Choroid plexus epithelial cell (primary cell): ENCODE measurements at regions not wholly inside any gene's neighbourhood (a gene's known extent, or its start where the extent isn't known, plus 50 kb on each side); places are given as distances from the start of the nearest gene placed in this dataset.

Source experiments
- DNase-seq: peaks from one replicate; pipeline ENCODE4 v3.0.0-alpha.2; 2010; ENCODE audit warnings: low read depth
- H3K4me3 ChIP-seq: 2 replicates; pipeline ENCODE4 v1.5.1; 2011; ENCODE audit warnings: low read depth, mild to moderate bottlenecking, control low read depth, low read length, moderate library complexity
- TF ChIP-seq, protein P1 (sequence below): conservative IDR thresholded peaks from 2 replicates; pipeline ENCODE4 v1.5.1; 2011; ENCODE audit warnings: low read depth, mild to moderate bottlenecking, control low read depth, inconsistent platforms, low read length, moderate library complexity

DNA sequence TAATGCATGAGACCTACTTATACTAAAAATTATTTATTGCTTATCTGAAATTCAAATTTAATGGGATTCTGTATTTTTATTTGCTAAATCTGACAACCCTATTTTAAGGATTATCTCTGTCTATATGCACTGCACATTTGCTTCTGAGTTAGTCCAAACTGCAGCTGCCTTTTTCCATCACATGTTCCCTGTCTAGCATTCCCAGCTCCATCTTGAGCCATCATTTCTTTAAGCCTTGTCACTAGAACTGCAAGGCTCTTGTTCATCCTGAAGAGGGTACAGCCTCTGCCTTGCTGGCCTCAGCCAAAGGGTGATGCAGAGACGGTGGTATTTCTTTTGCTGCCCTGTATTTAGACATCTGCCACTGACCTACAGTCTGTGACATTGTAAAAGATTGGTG is 125.8 kb upstream of the STT3B start:
- no peak for DNase-seq
- H3K4me3 ChIP-seq: no peak overlapping the region
- TF ChIP-seq, protein P1, sequence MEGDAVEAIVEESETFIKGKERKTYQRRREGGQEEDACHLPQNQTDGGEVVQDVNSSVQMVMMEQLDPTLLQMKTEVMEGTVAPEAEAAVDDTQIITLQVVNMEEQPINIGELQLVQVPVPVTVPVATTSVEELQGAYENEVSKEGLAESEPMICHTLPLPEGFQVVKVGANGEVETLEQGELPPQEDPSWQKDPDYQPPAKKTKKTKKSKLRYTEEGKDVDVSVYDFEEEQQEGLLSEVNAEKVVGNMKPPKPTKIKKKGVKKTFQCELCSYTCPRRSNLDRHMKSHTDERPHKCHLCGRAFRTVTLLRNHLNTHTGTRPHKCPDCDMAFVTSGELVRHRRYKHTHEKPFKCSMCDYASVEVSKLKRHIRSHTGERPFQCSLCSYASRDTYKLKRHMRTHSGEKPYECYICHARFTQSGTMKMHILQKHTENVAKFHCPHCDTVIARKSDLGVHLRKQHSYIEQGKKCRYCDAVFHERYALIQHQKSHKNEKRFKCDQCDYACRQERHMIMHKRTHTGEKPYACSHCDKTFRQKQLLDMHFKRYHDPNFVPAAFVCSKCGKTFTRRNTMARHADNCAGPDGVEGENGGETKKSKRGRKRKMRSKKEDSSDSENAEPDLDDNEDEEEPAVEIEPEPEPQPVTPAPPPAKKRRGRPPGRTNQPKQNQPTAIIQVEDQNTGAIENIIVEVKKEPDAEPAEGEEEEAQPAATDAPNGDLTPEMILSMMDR: no peak

- peak; percentile 34 for DNase-seq
- TF ChIP-seq, protein P1: no peak
Measured at GRCh38 chr3:31407665-31408064, 125.1 kb upstream of the STT3B start.

GRCh38 chr3:31408720-31409119 is 124.0 kb upstream of the STT3B start:
- no peak for DNase-seq
- H3K4me3 ChIP-seq: no peak overlapping the region
- TF ChIP-seq, protein P1: no peak

More at GRCh38 chr3:31407665-31408064, 125.1 kb upstream of the STT3B start:
- H3K4me3 ChIP-seq: no peak overlapping the region

- no peak for DNase-seq
- TF ChIP-seq, protein P1: no peak
Measured at GRCh38 chr3:31409389-31409788, 123.3 kb upstream of the STT3B start.

DNA sequence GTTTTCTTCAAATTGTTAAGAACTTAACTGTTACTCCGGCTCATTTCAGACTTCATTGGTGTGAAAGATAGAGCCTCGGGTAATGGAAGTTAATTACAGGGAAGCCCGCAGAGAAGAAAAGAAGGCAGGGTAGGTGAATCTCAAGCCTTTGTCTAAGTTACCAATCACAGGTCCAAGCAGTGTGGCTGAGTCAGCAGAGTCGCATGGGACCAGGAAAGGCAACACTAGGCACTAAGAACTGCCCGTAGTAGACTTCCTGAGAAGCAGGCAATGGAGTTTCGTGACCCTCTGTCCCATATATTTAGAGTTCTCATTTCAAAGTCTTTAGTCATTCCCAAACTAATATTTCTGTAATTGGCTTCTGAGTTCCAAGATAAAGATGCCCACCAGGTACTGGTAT is 122.9 kb upstream of the STT3B start:
- TF ChIP-seq, protein P1: no peak
- no peak for DNase-seq
- no peak overlapping the region for H3K4me3 ChIP-seq

More at GRCh38 chr3:31409389-31409788, 123.3 kb upstream of the STT3B start:
- no peak overlapping the region for H3K4me3 ChIP-seq

GRCh38 chr3:31410411-31410810 is 122.3 kb upstream of the STT3B start:
- DNase-seq: no peak
- no peak overlapping the region for H3K4me3 ChIP-seq
- TF ChIP-seq, protein P1: no peak

DNA sequence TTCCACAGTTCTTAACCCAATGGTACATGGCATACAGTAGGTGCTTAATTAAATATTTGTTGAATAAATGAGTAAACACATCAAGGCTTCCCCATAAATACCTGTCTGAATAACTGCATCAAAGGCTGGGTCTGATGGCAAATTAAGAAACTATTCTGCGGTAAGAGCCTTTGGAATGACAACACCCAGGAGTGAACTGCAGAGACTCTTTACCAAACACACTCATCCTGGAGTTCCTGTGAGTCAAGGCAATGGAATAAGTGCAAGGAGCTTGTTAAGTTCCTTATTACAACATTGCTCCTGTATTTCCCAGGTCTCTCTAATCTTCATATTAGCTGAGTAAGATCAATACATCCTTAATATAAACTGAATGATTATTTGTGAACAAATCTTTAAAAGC is 119.9 kb upstream of the STT3B start:
- peak; percentile 27 for DNase-seq
- H3K4me3 ChIP-seq: no peak overlapping the region
- TF ChIP-seq, protein P1: no peak
